HG02623 (cell line): ENCODE measurements at regions not wholly inside any gene's neighbourhood (a gene's known extent, or its start where the extent isn't known, plus 50 kb on each side); places are given as distances from the start of the nearest gene placed in this dataset.
"Not testable (repeated sequence)": the region's sequence is repeated elsewhere in the genome, so short reads cannot be mapped to it uniquely, and the experiment has no call there.

Experiments
- ATAC-seq: cut with Tn5 transposase; IDR thresholded peaks from one replicate; pipeline ENCODE4 v1.9.1; 2021; ENCODE audit warnings: moderate library complexity; ENCODE audit not compliant: unreplicated experiment

- ATAC-seq, result no peak
These were observed 404.2 kb upstream of the SGCG start for GRCh38 chr13:22776394-22777186.

DNA sequence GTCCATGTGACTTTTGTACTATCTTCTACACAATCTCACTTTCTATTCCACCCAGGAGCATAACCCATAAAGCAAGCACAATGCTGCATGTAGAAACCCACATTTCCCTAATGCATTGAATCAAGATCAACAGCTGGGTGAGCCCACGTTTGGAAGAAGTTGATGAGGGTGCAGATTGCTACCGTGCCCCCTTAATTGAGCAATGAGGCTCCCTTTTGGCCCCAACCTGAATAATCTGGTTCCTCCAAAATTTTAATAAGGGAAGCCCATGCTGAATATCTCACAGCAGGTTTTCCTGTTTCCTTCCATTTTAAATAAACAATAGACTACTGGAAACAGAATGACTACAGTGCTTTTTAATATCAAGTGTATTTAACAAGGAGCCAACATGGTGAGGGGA, 403.6 kb upstream of the SGCG start:
- ATAC-seq, result no peak

- no peak for ATAC-seq
These were observed 391.7 kb upstream of the SGCG start for GRCh38 chr13:22789027-22789593.

DNA sequence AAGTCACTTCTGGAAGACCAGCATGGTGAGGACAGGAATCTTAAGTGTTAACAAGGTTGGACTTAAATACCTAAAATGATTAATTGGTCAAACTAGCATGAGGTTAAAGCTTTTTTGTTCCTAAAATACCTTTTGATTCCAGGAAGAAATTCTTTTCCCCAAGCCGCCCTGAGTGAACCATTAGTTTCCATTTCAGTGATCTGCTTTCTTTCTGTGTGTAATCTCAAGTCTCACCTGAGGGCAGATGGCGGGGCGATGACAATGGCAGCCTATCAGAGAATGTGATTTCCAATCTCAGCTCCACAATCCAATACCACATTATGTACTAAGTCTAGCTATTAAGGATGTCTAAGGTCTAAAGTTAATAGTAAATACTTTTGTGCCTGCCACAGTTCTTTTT, 390.9 kb upstream of the SGCG start:
- ATAC-seq, result no peak

- ATAC-seq, result no peak
These were observed 387.1 kb upstream of the SGCG start for GRCh38 chr13:22793598-22794134.

DNA sequence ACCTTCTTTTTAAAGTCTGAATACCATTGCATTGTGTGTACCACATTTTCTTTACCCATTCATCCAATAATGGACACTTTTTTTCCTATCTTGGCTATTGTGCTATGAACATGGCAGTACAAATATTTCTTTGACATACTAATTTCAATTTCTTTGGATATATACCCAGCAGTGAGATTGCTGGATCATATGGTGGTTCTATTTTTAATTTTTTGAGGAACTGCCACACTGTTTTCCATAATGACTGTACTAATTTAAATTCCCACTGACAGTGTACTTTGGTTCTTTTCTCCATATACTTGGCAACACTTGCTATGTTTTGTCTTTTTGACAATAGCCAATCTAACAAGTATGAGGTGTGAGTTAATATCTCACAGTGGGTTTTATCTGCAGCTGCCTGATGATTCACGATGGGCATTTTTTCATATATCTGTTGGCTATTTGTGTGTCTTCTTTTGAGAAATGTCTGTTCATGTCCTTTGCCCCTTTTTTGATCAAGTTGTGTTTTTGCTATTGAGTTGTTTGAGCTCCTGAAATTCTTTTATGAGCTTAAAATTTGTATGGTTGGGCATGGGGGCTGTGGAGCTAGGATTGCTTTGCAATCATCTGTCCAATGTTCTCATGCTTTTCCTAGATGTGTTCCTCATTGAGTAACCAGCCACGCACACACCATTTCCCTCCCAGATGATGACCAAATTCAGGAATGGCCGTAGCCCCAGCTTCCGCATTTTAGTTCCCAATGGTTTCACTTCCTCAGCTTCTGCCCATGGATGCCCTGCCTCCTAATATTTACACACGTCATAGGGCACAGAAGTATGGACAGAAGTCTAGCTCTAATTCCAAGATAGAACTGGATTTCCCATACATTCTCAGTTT, 380.0 kb upstream of the SGCG start:
- ATAC-seq, result no peak

DNA sequence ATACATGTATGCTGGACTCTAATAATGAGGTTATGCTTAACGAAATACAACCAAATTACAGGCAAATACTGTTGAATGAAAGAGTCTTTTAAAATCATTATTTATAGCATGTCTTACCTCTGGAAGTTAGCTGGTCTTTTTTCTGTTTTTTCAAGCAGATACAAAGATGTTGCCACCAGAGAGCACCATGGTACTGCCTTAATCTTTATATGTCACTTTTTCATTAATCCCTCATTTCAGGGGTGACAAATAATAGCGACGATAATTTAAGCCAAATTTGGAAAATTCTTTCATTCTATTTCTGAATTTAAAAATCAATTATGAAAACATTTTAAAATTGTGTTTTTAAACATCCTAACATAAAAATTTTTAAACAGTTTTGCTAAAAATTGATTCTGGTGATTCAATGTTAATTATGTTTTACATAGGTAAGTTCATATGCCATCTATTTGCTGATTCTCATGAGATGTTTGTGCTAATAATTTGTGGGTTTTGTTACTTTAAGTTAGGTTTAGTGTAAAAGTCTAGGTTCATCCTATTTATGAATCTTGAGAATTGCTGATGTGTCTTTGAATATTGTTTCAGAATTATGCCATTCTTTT, 379.3 kb upstream of the SGCG start:
- no peak for ATAC-seq

DNA sequence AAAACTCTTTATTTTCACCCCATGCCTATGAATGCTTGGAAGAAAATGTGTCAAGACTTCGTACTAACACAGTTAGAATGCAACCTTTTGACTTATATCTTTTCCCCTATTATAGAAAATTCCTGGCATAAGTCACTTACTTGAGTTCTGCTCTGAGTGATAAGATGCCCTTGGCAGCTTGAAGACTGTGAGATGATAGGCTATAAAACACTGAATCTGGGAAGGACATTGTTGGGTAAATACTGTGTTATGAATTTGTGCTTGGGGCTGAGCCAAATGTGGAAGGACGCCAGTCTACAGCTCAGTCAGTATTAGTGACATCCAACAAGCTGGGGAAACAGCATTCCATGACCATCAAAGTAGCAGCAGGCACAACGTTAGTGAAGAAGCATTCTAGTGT, 368.0 kb upstream of the SGCG start:
- ATAC-seq, result no peak

- ATAC-seq, result not testable (repeated sequence)
These were observed 367.0 kb upstream of the SGCG start for GRCh38 chr13:22813531-22814377.

DNA sequence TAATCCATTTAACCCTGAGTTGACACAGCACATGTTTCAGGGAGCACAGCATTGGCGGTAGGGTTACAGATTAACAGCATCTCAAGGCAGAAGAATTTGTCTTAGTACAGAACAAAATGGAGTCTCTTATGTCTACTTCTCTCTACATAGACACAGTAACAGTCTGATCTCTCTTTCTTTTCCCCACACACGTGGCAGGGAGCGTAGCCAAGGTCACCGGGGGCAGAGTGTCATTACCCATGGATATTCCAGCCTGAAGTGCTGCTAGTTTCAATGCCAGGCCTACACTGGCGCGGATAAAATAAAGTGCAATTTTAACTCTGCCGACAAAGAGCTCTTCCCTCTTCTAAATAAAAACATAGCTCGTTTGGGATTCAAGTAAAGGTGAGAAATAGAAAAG, 366.3 kb upstream of the SGCG start:
- ATAC-seq, result not testable (repeated sequence)

- no peak for ATAC-seq
These were observed 359.2 kb upstream of the SGCG start for GRCh38 chr13:22821589-22821988.

DNA sequence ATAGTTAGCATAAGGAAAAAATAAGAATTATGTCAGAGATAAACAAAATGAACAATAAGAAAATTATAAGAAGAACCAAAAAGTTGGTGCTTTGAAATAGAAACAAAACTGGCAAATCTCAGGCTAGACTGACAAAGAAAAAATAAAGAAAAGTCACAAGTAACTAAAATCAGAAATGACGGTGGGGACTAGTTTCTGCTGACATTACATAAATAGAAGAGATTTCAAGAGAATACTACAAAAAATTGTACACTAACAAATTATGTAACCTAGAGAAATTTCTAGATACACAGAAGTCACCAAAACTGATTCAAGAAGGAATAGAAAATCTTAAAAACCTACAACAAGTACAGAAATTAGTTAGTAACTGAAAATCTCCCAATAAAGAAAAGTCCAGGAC, 355.6 kb upstream of the SGCG start:
- no peak for ATAC-seq

DNA sequence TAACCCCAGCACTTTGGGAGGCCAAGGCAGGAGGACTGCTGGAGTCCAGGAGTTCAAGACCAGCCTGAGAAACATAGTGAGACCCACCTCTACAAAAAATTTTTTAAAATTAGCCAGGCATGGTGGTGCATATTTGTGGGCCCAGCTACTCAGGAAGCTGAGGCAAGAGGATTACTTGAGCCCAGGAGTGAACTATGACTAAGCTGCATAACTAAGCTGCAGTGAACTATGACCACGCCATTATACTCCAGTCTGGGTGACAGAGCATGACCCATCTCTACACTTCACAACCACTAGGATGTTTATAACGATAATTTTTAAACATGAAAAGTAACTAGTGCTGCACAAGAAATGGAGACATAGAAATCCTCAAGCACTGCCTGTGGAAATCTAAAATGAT, 352.7 kb upstream of the SGCG start:
- ATAC-seq, result no peak

GRCh38 chr13:22836475-22836874, 344.3 kb upstream of the SGCG start:
- ATAC-seq, result no peak

DNA sequence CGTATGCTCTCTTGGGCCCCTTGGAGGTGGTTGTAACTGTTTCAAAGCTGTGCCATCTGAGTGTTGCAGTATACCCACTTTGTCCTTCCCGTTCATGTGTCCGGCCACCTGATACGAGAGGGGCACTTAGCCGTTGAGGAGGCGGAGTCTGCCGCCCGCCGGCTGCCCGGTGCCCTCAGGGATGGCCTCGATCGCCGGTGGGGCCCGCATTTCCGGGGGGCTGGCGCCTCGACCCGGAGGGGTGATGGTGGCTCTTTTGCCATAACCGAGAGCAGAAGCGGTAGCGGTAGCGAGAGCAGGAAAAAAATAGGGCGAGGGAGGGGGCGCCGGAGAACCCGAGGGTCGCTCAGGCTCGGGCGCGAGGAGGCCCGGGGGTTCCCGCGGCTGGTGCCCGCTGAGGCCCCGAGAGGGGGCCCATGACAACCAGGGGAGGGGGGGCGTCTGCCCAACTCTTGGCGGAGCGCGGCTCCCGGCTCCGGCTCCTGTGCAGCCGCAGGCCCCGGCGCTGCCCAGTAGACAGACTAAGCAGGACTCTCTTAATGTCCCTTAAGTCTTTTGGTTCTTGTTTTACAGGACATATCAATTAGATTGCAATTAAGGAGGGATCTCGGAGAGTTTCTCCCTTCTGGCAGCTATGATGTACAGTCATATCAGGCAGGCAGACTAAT, 342.7 kb upstream of the SGCG start:
- no peak for ATAC-seq

DNA sequence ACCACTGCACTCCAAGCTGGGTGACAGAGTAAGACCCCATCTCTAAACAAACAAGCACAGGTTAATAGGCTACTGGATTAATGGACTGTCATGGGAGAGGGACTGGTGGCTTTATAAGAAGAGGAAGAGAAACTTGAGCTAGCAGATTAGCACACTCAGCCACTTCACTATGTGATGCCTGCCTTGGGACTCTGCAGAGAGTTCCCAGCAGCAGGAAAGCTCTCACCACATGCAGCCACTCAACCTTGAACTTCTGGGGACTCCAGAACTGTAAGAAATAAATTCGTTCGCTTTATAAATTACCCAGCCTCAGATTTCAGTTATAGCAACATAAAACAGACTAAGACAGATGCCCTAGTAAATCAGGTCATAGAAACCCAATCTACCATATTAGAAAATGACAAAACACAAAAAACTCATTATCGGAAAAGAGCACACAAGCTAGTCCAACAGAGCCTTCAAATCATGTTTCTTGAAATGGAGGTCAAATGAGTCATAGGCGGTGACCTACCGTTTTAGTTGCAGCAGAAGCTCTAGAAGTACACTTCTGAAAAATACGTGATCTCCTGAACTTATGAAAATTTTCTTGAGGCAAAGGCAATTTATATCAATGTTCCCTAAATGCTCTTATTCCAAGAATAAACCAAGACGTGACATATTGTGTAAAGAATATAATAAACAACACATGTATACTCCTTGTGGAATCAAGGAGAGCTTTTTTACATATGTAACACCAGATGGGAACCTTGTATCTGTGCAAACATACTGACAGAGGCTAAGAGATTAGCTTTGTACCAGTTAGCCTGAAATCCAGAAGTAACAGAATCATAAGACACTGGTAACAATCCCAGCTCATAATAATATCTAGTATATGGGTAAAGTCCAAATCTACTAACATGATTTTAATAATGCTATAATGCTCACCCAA, 340.9 kb upstream of the SGCG start:
- ATAC-seq, result no peak

DNA sequence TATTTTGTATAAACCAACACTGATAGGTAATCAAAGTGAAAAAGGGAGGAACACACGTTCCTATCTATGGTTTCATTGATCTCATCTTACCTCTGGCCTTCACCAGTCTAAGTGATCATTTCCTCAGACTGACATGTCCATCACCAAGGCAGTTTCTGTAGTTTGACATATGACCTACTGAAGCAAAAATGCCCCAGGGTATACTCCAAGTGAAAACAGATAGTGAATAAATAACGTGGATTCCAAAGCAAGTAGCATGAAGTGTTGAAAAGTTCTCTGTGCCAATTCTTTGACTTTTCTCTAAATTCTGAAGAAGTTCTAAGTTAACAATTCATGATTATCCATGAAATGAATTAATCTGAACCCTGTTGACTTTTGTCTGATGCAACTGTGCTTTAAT, 334.2 kb upstream of the SGCG start:
- no peak for ATAC-seq

DNA sequence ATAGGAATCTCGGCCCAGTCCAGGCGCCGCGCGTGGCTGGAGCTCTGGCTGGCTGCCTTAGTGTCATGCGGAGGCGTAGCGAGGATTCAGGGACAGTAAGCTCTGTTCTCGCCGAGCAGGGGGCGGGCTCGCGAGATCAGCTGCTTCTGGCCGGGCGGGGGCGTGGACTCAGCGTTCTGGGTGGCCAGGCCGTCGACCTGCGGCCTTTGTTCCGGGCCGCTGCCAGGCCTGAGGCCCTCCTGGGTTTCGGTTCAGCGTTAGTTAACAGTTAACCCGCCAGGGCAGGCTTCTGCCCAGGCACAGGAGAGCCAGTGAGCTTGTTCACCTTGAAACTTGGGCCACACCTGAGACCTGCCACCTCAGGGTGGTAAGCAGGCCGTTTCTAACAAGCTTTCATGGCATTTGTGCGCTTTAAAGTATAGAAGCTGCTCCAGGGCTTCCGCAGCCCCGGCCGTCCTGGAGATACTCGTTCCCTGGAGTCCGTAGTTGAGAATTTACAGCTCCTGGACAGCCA, 332.2 kb upstream of the SGCG start:
- no peak for ATAC-seq
